IPS-11a (cell line): ENCODE measurements at regions not wholly inside any gene's neighbourhood (a gene's known extent, or its start where the extent isn't known, plus 50 kb on each side); places are given as distances from the start of the nearest gene placed in this dataset.
"Not testable (repeated sequence)": the region's sequence is repeated elsewhere in the genome, so short reads cannot be mapped to it uniquely, and the experiment has no call there.

ENCODE experiments used
- H3K4me3 ChIP-seq: one replicate; pipeline ENCODE4 v1.5.1; 2013; ENCODE audit warnings: low read depth, low read length, control low read depth

DNA sequence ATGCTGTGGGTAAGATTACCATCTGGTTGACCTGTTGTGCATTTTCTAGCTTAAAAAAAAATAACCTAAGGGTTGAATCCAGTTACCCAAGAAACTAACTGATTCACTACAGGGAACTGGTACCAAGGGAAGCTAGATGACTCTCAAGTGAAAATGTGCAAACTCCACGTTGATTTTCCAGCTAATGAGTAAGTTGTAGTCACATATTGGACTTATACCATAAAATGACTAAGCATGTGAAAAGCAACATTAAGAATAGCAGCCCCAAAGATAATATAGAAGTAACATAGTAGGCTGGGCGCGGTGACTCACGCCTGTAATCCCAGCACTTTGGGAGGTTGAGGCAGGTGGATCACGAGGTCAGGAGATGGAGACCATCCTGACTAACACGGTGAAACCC, 270.9 kb downstream of the SPRY1 start:
- no peak overlapping the region for H3K4me3 ChIP-seq

DNA sequence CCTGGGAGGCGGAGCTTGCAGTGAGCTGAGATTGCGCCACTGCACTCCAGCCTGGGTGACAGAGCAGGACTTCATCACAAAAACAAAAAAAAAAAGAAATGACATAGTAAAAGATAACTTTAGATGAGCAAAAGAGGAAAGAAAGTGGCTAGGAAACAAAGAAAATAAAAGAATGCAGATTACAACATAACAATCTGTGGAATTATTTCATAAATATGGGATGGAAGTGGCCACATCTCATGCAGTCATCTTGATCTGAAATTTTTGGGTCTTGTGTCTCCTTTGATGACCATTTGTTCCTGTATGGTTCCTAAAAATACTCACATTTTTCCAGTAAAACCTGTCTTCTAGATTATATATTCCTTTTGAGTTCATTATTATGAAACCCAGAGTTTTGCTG, 271.4 kb downstream of the SPRY1 start:
- H3K4me3 ChIP-seq = no peak overlapping the region

DNA sequence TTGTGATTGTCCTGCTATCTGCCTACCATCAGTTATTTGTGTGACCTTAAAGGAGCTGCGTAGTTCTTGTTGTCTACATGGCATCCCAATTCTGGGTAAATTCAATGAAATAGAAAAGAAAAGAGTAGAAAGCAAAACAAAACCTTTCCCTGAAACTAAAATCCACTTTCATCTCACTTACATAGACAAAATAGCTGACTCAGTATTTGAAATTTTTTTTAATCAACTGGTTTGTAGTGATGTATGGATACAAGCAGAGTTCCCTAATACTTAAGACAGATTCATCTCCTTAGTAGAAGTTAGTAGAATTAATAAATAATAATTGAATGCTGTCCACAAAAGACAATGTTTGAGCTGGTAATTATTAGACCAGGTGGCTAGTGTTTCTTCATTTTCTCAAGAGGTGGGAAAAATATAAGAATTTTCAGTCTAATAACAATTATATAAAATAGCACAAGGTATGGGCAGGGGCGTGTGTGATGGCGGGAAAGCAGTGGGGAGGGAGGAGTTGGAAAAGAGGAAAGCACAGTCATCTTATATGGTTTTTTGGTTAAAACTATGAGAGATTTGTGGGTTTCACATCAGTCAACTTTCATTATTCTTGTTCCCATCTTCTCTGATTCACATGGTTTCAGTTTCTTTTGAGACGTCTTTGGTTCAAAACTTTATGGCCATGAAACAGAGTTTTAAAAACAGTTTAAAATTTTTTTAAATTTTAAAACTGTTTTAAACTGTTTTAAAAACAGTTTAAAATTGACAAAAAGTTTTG, 275.2 kb downstream of the SPRY1 start:
- H3K4me3 ChIP-seq = no peak overlapping the region

DNA sequence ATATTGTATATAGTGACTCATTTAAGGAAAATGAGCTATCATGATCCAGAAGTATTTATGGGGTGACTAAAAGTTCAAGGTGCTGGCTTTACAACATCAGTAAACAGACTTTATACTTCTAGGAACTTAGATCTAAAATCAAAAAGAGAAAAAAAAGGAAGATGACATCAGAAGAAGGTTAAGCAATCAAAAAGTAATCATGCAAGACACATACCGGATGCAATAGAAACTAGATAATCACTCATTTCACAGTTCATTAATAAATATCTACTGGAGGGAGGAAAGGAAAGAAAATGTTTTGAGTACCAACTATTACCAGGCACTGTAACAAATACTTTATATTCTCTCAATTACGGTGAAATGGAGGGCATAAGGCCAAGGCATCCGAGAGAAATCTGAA, 276.4 kb downstream of the SPRY1 start:
- no peak overlapping the region for H3K4me3 ChIP-seq

DNA sequence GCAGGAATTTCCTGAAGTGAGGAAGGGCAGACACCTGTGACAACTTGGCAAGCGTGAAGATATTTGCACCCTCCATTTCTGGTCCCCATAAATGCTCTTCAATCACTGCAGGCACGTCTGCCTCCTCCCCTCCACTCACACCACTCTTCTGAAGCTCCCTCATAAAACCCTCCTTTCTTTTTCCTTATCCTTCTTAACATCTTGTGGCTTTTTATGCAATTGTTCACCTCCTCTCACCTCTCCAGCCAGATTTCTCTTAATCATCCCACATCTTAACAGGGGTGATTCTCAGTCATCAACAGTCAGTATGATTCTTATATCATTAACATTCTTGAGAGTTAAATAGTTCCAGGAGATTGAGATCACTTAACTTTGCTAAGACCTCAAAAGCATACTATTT, 277.4 kb downstream of the SPRY1 start:
- no peak overlapping the region for H3K4me3 ChIP-seq

DNA sequence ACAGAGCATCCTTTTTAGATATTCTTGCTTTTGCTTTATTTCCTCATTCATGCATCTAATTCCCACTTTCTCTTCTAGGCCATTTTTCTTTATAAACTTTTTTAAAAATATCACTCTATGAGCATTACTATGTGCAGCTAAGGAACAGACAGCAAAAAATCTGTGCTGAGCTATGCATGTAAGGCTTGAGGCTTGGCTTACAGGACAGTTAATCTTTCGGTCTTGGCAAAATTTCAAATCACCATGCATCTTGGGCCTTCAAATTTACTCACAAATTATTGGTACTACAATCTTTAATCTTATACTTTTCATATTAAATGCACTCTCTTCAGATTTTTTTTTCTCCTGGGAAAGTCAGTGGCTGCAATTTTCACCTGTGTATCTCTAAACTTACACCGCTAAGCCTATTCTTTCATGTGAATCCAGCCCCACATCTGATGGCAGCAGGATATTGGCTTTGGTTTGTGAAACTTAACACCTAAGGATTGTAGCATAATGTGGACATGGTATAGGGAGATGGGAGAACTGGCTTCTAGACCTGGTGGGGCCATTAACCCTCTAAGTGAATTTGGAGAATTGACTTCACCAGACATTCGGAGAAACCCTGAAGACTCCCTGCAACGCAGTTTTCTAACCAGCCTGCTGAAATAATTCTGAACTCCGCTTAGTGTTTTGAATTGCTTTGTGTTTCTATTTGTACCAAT, 278.3 kb downstream of the SPRY1 start:
- no peak overlapping the region for H3K4me3 ChIP-seq

DNA sequence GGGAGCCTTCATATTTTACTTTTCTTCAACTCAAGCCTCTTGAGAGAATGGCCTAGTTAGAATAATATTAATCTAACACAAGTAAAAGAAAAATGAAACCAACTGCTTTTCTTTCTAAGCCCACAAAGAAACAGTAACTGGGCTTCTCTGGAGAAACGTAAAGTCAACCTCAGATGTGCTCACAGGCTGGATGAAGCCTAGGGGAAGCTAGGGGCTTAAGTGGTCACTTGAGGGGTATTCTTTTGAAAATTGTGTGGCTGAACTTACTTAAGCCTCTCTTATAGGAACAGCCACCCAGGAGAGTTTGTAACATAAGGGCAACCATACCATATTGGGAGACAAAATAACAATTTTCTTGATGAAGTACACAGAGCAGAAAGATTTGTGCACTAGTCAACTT, 279.0 kb downstream of the SPRY1 start:
- H3K4me3 ChIP-seq = no peak overlapping the region

DNA sequence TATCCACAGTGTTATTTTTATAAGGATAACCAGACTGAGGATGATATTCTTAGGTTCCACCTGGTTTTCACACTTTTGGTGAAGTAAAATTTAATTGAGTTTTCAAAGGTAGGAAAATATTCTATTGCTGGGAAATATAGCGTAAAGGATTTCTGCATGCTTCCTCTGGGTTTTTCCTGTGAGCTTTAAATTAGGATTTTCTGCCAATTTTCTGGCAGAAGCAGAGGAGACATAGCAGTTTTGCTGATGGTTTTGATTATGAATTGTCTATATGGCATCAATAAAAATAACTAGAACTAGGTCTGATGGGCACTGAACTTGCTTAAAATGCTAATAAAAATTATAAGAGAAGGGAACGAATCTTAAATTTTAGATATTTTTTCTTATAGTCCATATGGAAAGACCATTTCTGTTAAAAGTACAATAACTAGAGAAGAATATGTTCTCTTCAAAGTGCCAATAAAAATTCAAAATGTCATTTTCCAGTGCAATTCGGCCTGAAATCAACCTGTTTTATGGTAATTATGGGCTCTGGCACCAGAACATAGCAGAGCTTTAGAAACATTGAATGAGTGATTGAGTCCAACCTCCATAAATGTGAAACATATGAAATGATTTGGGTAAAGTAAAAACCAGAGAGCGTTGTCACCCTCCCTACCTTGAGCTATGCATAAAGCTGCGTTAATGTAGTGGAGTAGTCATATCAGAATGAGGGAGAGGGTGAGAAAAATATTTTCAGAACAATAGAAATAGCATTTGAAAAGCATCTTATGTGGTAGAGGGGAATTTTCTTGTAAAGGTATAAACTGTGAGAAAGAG, 279.7 kb downstream of the SPRY1 start:
- H3K4me3 ChIP-seq = no peak overlapping the region

DNA sequence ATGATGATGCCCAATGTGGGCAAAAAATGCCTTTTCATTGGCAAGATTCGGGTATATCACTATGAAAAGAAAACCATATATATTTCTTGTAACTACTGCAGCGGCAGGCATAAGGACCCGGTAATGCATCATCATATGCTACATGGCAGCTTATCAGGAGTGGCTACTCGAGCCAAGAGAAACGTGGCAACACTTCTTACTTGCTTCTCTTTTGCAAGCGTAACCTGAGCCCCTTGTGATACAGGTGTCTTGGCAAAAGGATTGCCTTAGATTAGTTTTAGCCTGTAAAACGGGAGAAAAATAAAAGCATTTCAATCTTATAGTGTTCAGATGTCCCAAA, 280.3 kb downstream of the SPRY1 start:
- no peak overlapping the region for H3K4me3 ChIP-seq

DNA sequence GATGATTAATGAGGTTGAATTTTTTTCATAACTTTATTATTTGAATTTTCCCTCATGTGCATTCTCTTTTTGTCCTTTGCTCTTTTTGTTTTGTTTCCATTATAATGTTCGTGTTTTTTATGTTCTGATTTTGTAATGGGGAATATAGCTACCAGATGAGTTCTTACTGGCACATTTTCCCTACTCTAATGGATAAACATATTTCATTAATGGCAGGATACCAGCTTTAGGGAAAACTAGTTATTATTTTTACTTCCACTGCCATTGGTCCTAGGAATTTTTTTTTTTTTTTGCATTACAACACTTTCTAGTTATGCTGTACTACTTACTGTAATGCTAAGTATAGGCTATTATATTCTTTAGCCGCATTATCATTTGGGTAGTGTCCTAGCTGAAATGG, 286.3 kb downstream of the SPRY1 start:
- no peak overlapping the region for H3K4me3 ChIP-seq

DNA sequence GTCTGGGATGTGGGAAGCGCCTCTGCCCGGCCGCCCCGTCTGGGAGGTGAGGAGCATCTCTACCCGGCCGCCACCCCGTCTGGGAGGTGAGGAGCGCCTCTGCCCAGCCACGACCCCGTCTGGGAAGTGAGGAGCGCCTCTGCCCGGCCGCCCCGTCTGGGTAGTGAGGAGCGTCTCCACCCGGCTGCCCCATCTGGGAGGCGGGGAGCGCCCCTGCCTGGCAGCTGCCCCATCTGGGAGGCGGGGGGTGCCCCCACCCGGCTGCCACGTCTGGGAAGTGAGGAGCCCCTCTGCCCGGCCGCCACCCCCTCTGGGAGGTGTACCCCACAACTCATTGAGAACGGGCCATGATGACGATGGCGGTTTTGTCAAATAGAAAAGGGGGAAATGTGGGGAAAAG, 288.3 kb downstream of the SPRY1 start:
- not testable (repeated sequence) for H3K4me3 ChIP-seq

DNA sequence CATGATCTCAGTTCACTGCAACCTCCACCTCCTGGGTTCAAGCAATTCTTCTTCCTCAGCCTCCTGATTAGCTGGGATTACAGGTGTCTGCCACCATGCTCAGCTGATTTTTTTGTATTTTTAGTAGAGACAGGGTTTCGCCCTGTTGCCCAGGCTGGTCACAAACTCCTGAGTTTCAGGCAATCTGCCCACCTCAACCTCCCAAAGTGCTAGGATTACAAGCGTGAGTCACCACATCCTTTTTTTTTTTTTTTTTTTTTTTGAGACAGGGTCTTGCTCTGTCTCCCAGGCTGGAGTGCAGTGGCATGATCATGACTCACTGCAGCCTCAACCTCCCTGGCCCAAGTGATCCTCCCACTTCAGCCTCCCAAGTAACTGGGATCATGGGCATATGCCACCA, 298.9 kb downstream of the SPRY1 start:
- not testable (repeated sequence) for H3K4me3 ChIP-seq

DNA sequence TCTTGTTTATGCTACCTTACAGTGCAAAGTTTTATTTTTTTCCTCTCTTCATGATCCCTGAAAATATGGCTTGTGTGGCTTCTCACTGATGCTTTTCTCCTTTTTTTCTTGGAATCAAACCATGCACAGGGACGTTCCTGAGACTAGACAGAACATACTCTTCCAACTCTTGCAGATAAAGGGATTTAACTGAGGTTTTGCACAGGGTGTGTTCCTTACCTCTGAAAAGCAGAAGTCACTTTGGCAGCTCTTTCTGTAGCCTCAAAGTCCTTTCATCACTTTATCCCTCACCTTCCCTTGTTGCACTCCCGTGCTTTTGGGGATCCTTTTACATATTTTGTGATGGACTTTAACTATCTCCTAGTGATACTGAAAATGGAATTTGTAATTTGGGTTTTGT, 300.1 kb downstream of the SPRY1 start:
- H3K4me3 ChIP-seq = no peak overlapping the region

DNA sequence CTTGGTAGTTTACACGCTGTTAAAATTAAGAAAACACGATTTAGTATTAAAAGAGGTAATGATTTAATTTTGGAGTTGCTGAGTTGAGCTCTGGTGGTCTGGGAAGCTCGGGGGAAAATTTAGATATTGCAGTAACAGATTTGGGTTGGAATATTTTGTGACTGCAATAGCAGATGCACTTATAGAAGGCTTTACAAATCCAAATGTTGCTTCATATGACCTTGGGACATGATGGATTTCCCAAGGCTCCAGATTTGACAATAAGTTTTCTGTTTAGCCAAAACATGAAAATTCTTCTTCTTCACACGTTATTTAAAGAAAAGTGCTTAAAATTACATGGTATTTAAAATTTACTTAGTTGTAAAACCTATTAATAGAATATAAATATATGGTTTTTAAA, 302.0 kb downstream of the SPRY1 start:
- no peak overlapping the region for H3K4me3 ChIP-seq

DNA sequence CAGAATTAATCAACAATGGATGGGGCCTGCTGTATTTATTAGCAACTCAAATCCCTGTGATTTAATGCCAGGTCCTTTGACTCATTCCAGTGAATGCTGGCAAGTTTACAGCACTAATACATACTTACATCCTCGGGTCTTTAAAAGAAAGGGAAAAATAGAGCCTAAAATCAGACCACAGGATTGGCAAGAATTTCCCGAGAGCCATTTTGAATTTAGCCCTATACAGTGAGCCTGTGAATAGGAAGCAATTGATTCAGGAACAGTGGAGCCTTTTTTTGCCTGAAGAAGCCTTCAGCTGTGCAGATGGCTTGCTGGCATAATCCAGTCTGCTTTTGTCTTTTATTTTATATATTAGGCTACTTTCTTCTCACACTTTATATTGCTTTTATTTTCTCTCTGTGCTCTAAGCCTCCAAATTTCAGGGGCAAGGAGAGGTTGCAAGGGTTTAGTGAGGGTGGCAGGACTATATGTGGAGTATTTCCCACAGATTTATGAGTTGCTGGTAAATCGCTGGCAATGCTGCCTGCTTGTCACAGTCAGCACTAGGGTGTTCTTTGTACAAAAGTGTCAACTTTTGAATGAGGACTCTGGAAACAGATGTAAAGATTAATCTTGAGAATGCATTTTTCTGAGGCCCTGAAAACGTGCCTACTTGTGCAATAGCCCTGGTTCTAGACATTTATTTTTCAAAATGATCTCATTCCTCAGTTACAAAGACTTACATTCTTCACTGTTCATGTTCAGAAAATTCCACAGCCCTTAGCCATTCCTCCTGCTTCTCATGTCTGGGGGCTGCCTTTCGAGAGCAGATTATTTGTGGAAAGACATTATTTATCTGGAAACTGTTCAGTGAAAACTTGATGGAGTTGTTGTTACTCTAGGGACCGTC, 303.5 kb downstream of the SPRY1 start:
- no peak overlapping the region for H3K4me3 ChIP-seq

DNA sequence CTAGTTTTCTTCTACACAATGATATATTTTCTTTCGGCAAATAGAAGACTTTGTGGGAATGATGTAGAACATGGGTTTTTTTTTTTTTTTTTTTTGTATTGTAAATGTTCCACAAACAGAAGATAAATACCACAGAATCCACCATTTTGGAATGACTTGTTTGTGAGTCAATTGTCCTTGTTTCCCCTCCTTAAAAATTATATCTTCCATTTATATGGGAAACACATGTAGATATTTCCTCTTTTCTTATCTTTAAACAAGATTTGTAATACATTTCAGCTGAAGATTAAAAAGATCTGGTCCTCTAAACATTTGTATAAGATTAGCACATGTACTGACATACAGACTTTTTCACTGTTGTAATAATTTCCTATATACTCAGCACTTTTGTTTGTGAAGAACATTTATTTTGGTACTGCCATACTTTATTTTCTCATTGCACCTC, 304.6 kb downstream of the SPRY1 start:
- no peak overlapping the region for H3K4me3 ChIP-seq

DNA sequence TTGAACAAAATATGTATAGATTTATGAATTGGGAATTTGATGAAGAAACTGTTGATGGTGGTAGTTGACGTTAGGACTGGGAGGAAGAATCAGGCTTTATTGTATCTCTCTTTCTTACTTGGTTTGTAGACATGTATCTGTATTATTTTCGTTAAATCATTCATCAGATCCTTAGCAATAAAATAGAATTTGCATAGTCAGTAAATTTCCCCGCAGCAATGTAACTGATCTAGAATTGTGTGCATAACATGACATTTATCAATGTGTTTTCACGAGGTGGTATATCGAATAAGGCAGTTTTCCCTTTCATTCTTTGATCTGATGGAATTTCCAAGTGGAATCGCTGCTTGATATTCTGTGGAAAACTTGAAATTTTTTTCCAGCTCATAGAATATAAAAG, 308.8 kb downstream of the SPRY1 start:
- no peak overlapping the region for H3K4me3 ChIP-seq

DNA sequence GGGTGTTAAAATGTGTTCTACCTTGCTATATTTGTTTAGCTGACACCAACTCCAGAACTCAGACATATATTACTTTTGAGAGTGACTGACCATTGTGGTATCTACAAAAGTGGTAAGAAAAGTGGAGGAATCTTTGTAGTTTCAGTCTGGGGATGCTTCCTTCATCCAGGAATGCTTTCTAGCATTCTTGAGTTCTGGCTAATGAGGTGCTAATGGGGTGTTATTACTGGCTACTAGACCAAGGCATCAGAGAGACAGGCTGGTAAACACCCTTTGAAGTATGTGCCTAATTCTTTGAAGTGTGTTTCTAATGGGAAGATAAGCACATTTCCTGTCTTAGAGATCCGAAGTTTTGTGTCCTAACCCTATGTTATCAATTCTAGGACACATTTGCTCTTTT, 310.4 kb downstream of the SPRY1 start:
- H3K4me3 ChIP-seq = no peak overlapping the region

DNA sequence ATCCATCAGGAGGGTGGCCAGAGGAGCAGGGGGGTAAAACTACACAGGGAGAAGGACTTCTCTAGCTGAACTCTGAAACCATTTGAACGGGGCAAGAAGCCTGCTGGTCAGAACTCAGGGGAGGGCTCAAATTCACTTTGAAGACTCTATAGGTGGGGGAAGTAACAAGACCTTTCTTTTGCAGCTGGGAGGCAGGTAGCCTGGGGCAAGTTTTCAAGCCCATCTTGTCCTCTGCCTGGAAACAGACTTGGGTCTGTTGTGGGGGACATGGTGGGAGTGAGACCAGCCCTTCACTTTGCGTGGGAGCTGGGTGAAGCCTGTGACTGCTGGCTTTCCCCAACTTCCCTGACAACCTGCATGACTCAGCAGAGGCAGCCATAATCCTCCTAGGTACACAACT, 312.3 kb downstream of the SPRY1 start:
- H3K4me3 ChIP-seq = no peak overlapping the region

DNA sequence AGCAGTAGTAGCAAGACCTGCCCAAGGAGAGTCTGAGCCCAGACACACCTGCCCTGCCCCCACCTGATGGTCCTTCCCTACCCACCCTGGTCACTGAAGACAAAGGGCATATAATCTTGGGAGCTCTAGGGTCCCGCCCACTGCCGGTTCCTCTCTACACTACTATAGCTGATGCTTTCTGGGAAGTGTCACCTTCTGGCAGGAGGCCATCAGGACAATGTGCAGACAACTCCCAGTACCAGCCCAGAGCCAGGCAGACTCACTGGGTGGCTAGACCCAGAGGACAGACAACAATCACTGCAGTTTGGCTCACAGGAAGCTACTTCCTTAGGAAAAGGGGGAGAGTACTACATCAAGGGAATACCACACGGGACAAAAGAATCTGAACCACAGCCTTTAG, 312.7 kb downstream of the SPRY1 start:
- H3K4me3 ChIP-seq = no peak overlapping the region

DNA sequence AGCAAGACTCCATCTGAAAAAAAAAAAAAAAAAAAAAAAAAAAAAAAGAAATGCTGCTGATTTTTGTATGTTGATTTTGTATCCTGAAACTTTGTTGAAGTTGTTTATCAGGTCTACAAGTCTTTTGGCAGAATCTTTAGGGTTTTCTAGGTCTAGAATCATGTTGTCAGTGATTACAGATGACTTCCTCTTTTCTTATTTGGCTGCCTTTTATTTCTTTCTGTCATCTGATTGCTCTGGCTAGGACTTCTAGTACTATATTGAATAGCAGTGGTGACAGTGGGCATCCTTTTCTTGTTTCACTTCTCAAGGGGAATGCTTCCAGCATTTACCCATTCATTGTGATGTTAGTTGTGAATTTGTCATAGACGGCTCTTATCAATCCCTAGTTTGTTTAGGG, 334.4 kb downstream of the SPRY1 start:
- no peak overlapping the region for H3K4me3 ChIP-seq
